ENCODE measurements at regions not wholly inside any gene's neighbourhood (a gene's known extent, or its start where the extent isn't known, plus 50 kb on each side); places are given as distances from the start of the nearest gene placed in this dataset.
"Not testable (repeated sequence)": the region's sequence is repeated elsewhere in the genome, so short reads cannot be mapped to it uniquely, and the experiment has no call there.

DNA sequence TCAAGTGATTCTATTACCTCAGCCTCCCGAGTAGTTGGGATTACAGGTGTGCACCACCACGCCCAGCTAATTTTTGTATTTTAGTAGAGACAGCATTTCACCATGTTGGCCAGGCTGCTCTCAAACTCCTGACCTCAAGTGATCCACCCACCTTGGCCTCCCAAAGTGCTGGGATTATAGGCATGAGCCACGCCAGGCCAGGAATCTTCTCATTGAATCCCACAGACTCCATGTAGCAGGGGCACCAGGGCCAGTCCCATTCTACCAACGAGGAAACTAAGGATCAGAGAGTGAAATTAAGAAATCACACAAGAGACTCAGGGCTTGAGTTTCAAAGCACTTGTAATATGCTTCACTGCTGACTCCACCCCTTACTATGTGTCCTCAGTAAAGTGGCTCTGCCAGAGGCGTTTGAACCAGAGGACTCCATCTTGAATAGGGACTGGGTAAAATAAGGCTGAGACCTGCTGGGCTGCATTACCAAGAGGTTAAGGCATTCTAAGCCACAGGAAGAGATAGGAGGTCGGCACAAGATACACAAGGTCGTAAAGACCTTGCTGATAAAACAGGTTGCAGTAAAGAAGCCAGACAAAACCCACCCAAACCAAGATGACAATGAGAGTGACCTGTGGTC is 285.8 kb upstream of the AMIGO2 start:
- not testable (repeated sequence) for TF ChIP-seq EZH2 (IDR thresholded peaks at IDR 0.05; ENCODE audit: low read depth, unreplicated experiment); EZH2phosphoT487 (IDR thresholded peaks at IDR 0.05; ENCODE audit: unreplicated experiment); CREB1 (CRISPR knock-in tag; IDR thresholded peaks at IDR 0.05; ENCODE audit: low read depth); POLR2AphosphoS5 (IDR thresholded peaks at IDR 0.05; ENCODE audit: low read depth); JUNB (IDR thresholded peaks at IDR 0.05; ENCODE audit: unreplicated experiment); ZNF462 (CRISPR knock-in tag; IDR thresholded peaks at IDR 0.05); ZNF114 (CRISPR knock-in tag; IDR thresholded peaks at IDR 0.05); REST (IDR thresholded peaks at IDR 0.05; ENCODE audit: unreplicated experiment); ZNF331 (CRISPR knock-in tag; IDR thresholded peaks at IDR 0.05; ENCODE audit: low read depth)
- TF ChIP-seq, protein P1, sequence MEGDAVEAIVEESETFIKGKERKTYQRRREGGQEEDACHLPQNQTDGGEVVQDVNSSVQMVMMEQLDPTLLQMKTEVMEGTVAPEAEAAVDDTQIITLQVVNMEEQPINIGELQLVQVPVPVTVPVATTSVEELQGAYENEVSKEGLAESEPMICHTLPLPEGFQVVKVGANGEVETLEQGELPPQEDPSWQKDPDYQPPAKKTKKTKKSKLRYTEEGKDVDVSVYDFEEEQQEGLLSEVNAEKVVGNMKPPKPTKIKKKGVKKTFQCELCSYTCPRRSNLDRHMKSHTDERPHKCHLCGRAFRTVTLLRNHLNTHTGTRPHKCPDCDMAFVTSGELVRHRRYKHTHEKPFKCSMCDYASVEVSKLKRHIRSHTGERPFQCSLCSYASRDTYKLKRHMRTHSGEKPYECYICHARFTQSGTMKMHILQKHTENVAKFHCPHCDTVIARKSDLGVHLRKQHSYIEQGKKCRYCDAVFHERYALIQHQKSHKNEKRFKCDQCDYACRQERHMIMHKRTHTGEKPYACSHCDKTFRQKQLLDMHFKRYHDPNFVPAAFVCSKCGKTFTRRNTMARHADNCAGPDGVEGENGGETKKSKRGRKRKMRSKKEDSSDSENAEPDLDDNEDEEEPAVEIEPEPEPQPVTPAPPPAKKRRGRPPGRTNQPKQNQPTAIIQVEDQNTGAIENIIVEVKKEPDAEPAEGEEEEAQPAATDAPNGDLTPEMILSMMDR (conservative IDR thresholded peaks at IDR 0.05; ENCODE audit: low read depth in 2 of 2) = not testable (repeated sequence)

Data from GM23338 (cell line).